Astrocyte (in vitro differentiated cells and primary cell): ENCODE measurements at regions not wholly inside any gene's neighbourhood (a gene's known extent, or its start where the extent isn't known, plus 50 kb on each side); places are given as distances from the start of the nearest gene placed in this dataset.

Experiments used
- DNase-seq: peaks from one replicate; pipeline ENCODE4 v3.0.0-alpha.2; 2010; ENCODE audit warnings: low read depth
- FAIRE-seq: peaks from 2 replicates; lab custom pipeline; 2011; peaks lifted over from hg19 to GRCh38; lab: Jason Lieb, UNC
- H2AFZ ChIP-seq: 2 replicates; pipeline ENCODE4 v1.6.0; 2012; ENCODE audit warnings: low read depth, low read length, inconsistent platforms
- H3K27ac ChIP-seq: 2 replicates; pipeline ENCODE4 v1.5.1; 2011; ENCODE audit warnings: low read depth, low read length, inconsistent platforms
- H3K27me3 ChIP-seq: 2 replicates; pipeline ENCODE4 v1.6.0; 2011; ENCODE audit warnings: low read length, inconsistent platforms; ENCODE audit not compliant: insufficient read depth
- H3K36me3 ChIP-seq: 2 replicates; pipeline ENCODE4 v1.5.1; 2011; ENCODE audit warnings: low read length, inconsistent platforms; ENCODE audit not compliant: insufficient read depth
- H3K4me1 ChIP-seq: 2 replicates; pipeline ENCODE4 v1.5.1; 2011; ENCODE audit warnings: low read length, inconsistent platforms; ENCODE audit not compliant: insufficient read depth
- H3K4me2 ChIP-seq: 2 replicates; pipeline ENCODE4 v1.6.0; 2012; ENCODE audit warnings: low read length, inconsistent platforms
- H3K4me3 ChIP-seq: 2 replicates; pipeline ENCODE4 v1.5.1; 2011; ENCODE audit warnings: low read depth, mild to moderate bottlenecking, low read length, inconsistent platforms; ENCODE audit not compliant: insufficient read depth
- H3K79me2 ChIP-seq: 2 replicates; pipeline ENCODE4 v1.6.0; 2012; ENCODE audit warnings: mild to moderate bottlenecking, low read length, inconsistent platforms; ENCODE audit not compliant: insufficient read depth
- H3K9ac ChIP-seq: 2 replicates; pipeline ENCODE4 v1.6.0; 2012; ENCODE audit warnings: mild to moderate bottlenecking, low read length, inconsistent platforms
- H3K9me3 ChIP-seq: 2 replicates; pipeline ENCODE4 v1.5.1; 2012; ENCODE audit warnings: low read depth, mild to moderate bottlenecking, low read length, inconsistent platforms; ENCODE audit not compliant: insufficient read depth
- H4K20me1 ChIP-seq: 2 replicates; pipeline ENCODE4 v1.6.0; 2012; ENCODE audit warnings: low read length, inconsistent platforms; ENCODE audit not compliant: insufficient read depth
- H3K27ac Mint-ChIP-seq: one replicate; pipeline ENCODE4 v1.8.0; 2021; ENCODE audit warnings: mild to moderate bottlenecking, mixed read lengths; ENCODE audit not compliant: unreplicated experiment
- H3K27me3 Mint-ChIP-seq: one replicate; pipeline ENCODE4 v1.8.0; 2021; ENCODE audit warnings: low read depth, mixed read lengths; ENCODE audit not compliant: unreplicated experiment
- H3K36me3 Mint-ChIP-seq: one replicate; pipeline ENCODE4 v1.8.0; 2021; ENCODE audit warnings: low read depth, mixed read lengths; ENCODE audit not compliant: unreplicated experiment
- H3K4me1 Mint-ChIP-seq: one replicate; pipeline ENCODE4 v1.8.0; 2021; ENCODE audit warnings: low read depth, mixed read lengths; ENCODE audit not compliant: unreplicated experiment
- H3K4me3 Mint-ChIP-seq: one replicate; pipeline ENCODE4 v1.8.0; 2021; ENCODE audit warnings: mild to moderate bottlenecking, moderate library complexity, mixed read lengths; ENCODE audit not compliant: unreplicated experiment
- H3K9me3 Mint-ChIP-seq: one replicate; pipeline ENCODE4 v1.8.0; 2021; ENCODE audit warnings: mild to moderate bottlenecking, mixed read lengths; ENCODE audit not compliant: unreplicated experiment
- EZH2 ChIP-seq: IDR thresholded peaks from 2 replicates; pipeline ENCODE4 v1.6.1; 2012; ENCODE audit warnings: mild to moderate bottlenecking, low read length, inconsistent platforms; ENCODE audit not compliant: insufficient read depth
- TF ChIP-seq, protein P1 (sequence below): IDR thresholded peaks from 2 replicates; pipeline ENCODE4 v1.5.1; 2011; ENCODE audit warnings: low read depth, mild to moderate bottlenecking, inconsistent platforms, low read length, moderate library complexity; ENCODE audit not compliant: insufficient read depth

DNA sequence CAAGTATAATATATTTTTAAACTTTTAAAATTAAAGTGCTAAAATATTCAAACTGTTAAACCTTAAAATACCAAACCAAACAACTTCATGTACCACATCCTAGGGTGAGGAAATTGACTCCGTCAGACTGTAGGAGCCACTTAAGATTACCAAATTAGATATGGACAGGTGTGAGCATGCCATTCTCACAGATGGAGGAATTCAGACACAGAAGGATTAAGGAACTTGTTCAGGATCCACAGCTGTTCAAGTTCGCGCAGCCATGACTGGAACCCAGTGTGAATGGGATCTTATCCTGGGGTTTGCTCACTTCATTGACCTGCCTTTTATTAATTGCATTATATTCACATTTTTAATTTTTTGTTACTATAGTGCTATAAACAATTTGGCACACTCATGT lies 224.9 kb upstream of the PCDH7 start:
- Histone ChIP-seq H4K20me1 (no peaks in the 10 kb centered on the region), H3K4me1 (no peaks in the 10 kb centered on the region), H3K9ac (no peak overlapping the region), H3K4me3 (no peak overlapping the region), H3K27ac (no peak overlapping the region), H3K9me3 (no peaks in the 10 kb centered on the region), H3K27me3 (no peaks in the 10 kb centered on the region), H3K4me2 (no peak overlapping the region), H3K79me2 (no peaks in the 10 kb centered on the region), H3K36me3 (no peaks in the 10 kb centered on the region), H2AFZ (no peak overlapping the region)
- H3K4me3 Mint-ChIP-seq: no peak overlapping the region
- no peaks in the 10 kb centered on the region for H3K9me3 Mint-ChIP-seq
- no peak overlapping the region for H3K27ac Mint-ChIP-seq
- H3K27me3 Mint-ChIP-seq: no peaks in the 10 kb centered on the region
- no peak for FAIRE-seq
- no peaks in the 10 kb centered on the region for H3K4me1 Mint-ChIP-seq
- no peak for DNase-seq
- H3K36me3 Mint-ChIP-seq: no peaks in the 10 kb centered on the region
- TF ChIP-seq, protein P1, sequence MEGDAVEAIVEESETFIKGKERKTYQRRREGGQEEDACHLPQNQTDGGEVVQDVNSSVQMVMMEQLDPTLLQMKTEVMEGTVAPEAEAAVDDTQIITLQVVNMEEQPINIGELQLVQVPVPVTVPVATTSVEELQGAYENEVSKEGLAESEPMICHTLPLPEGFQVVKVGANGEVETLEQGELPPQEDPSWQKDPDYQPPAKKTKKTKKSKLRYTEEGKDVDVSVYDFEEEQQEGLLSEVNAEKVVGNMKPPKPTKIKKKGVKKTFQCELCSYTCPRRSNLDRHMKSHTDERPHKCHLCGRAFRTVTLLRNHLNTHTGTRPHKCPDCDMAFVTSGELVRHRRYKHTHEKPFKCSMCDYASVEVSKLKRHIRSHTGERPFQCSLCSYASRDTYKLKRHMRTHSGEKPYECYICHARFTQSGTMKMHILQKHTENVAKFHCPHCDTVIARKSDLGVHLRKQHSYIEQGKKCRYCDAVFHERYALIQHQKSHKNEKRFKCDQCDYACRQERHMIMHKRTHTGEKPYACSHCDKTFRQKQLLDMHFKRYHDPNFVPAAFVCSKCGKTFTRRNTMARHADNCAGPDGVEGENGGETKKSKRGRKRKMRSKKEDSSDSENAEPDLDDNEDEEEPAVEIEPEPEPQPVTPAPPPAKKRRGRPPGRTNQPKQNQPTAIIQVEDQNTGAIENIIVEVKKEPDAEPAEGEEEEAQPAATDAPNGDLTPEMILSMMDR: no peak
- TF ChIP-seq EZH2: no peak

DNA sequence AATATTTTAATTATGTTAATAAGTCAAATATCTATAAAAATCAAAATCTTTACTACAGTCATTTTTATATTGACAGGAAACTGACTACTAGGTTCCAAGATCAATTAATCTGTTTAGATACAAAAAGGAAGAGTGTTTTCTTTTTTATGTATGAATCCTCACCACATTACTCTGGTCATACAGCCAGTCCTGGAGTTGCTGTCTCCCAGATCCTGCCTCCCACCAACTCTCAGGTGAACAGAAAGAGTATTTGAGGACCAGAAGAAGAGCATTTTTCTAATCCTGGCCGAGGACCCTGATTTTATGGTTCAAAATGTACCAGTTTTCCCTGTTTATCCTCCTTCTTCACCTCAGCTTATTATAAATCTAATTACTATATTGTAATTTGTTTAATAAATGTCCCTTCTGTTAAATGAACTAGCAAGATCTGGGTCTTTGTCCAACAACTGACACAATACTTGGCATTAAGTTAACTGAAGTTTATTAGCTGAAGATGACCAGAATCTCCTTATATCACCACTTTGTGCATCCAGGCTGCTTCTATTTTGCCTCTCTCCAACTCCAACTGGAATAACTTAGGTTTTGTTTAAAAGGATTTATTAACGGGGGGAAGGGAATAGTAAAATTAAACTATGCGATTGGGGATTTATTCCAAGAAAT lies 224.4 kb upstream of the PCDH7 start:
- Histone ChIP-seq H3K4me2 (no peak overlapping the region), H3K36me3 (no peaks in the 10 kb centered on the region), H3K9me3 (no peaks in the 10 kb centered on the region), H4K20me1 (no peaks in the 10 kb centered on the region), H3K4me3 (no peak overlapping the region), H3K79me2 (no peaks in the 10 kb centered on the region), H3K27ac (no peak overlapping the region), H3K27me3 (no peaks in the 10 kb centered on the region), H3K9ac (no peak overlapping the region), H3K4me1 (no peaks in the 10 kb centered on the region), H2AFZ (no peak overlapping the region)
- TF ChIP-seq, protein P1: no peak
- TF ChIP-seq EZH2: no peak
- no peaks in the 10 kb centered on the region for H3K36me3 Mint-ChIP-seq
- H3K27ac Mint-ChIP-seq: no peak overlapping the region
- no peak overlapping the region for H3K4me3 Mint-ChIP-seq
- H3K27me3 Mint-ChIP-seq: no peaks in the 10 kb centered on the region
- H3K4me1 Mint-ChIP-seq: no peaks in the 10 kb centered on the region
- H3K9me3 Mint-ChIP-seq: no peaks in the 10 kb centered on the region
- no peak for DNase-seq
- no peak for FAIRE-seq

DNA sequence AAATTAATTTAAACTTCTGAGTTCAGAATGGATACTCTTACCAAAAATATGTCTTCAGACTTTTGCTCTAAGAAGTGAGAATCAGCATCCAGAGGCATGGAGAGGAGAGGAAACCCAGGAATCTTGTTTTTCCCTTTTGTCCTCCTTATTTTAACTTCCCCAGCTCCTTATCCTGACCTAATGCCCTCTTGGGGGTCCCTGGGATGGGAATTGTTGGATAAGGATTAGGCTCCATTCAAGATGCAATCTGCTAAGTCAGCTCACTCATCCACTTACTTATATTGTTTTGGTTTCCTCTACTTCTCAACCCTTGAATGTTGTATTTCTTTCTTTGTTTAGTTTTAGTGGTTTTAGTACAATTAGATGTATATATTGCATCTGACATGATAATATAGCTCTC lies 208.4 kb upstream of the PCDH7 start:
- no peaks in the 10 kb centered on the region for H3K9me3 ChIP-seq
- DNase-seq (no peak), FAIRE-seq (no peak)
- H3K36me3 ChIP-seq: no peaks in the 10 kb centered on the region
- no peak overlapping the region for H3K27ac ChIP-seq
- Mint-ChIP-seq H3K36me3 (no peaks in the 10 kb centered on the region), H3K4me1 (no peaks in the 10 kb centered on the region), H3K9me3 (peaks cover 3% of the 10 kb centered on the region), H3K27me3 (no peaks in the 10 kb centered on the region), H3K4me3 (no peak overlapping the region), H3K27ac (no peak overlapping the region)
- TF ChIP-seq, protein P1: no peak
- no peak for TF ChIP-seq EZH2
- H3K9ac ChIP-seq: no peak overlapping the region
- H4K20me1 ChIP-seq: no peaks in the 10 kb centered on the region
- H3K27me3 ChIP-seq: no peaks in the 10 kb centered on the region
- no peaks in the 10 kb centered on the region for H3K79me2 ChIP-seq
- H3K4me2 ChIP-seq: no peak overlapping the region
- H3K4me1 ChIP-seq: no peaks in the 10 kb centered on the region
- no peak overlapping the region for H3K4me3 ChIP-seq
- no peak overlapping the region for H2AFZ ChIP-seq
